AG04449 (cell line): ENCODE measurements at regions not wholly inside any gene's neighbourhood (a gene's known extent, or its start where the extent isn't known, plus 50 kb on each side); places are given as distances from the start of the nearest gene placed in this dataset.
"Not testable (repeated sequence)": the region's sequence is repeated elsewhere in the genome, so short reads cannot be mapped to it uniquely, and the experiment has no call there.

Experiments used
- CTCF ChIA-PET: fragments of 350-600 bp; formaldehyde crosslinking; extraction: SDS; loops from one replicate; lab custom pipeline; 2021; ENCODE audit warnings: antibody characterized with exemption; lab: Yijun Ruan, JAX
- POLR2A ChIA-PET: fragments of 400-600, 350-600 bp; formaldehyde crosslinking; extraction: SDS; loops from one replicate; lab custom pipeline; 2020; ENCODE audit warnings: antibody characterized with exemption, inconsistent platforms; lab: Yijun Ruan, JAX
- DNase-seq: peaks from one replicate; pipeline ENCODE4 v3.0.0-alpha.2; 2010; ENCODE audit warnings: low read depth, low spot score
- H3K4me3 ChIP-seq: 2 replicates; pipeline ENCODE4 v1.5.1; 2011; ENCODE audit warnings: low read depth, mild to moderate bottlenecking, control low read depth, low read length
- CTCF ChIP-seq: IDR thresholded peaks from one replicate; pipeline ENCODE4 v1.5.1; 2011; ENCODE audit warnings: mild to moderate bottlenecking, moderate library complexity, low read length, control low read depth, inconsistent platforms; ENCODE audit not compliant: insufficient read depth; ENCODE audit errors: missing control alignments

- ChIA-PET POLR2A (interaction anchor here (0.7 kb wide), 1 partner anchor 60 kb away, joined by 3 read pairs; no protein-coding TSS in a partner anchor), CTCF (interaction anchor here (0.6 to 1.6 kb wide), 7 partner anchors 10 to 436 kb away, joined by 3 to 7 read pairs (median 3); no protein-coding TSS in a partner anchor)
- no peak for DNase-seq
- no peak overlapping the region for H3K4me3 ChIP-seq
- TF ChIP-seq CTCF, result no peak
Observed at GRCh38 chr6:144778773-144779492, 493.8 kb downstream of the UTRN start.

DNA sequence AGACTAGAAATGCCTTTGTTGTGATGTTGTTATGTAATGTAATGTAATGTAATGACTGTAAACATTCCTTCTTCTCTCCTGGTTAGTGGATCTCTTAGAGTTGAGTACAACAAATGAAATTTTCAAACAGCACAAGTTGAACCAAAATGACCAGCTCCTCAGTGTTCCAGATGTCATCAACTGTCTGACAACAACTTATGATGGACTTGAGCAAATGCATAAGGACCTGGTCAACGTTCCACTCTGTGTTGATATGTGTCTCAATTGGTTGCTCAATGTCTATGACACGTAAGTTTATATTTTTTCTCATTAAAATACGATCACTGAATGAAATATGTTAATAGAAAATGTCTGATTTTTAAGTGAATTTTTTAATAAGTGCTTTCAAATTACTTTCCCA is 496.7 kb downstream of the UTRN start:
- CTCF ChIA-PET, result no interaction called here
- POLR2A ChIA-PET, result no interaction called here
- no peak for TF ChIP-seq CTCF
- DNase-seq, result no peak
- no peak overlapping the region for H3K4me3 ChIP-seq

GRCh38 chr6:144782634-144783033 is 497.5 kb downstream of the UTRN start:
- ChIA-PET POLR2A (no interaction called here), CTCF (no interaction called here)
- no peak for TF ChIP-seq CTCF
- no peak overlapping the region for H3K4me3 ChIP-seq
- no peak for DNase-seq

- POLR2A ChIA-PET, result no interaction called here
- CTCF ChIA-PET, result no interaction called here
Observed at GRCh38 chr6:144785056-144785455, 499.9 kb downstream of the UTRN start.

GRCh38 chr6:144786825-144787224 is 501.7 kb downstream of the UTRN start:
- H3K4me3 ChIP-seq, result no peak overlapping the region
- CTCF ChIA-PET, result no interaction called here
- no peak for DNase-seq
- TF ChIP-seq CTCF, result no peak
- POLR2A ChIA-PET, result no interaction called here

More at GRCh38 chr6:144785056-144785455, 499.9 kb downstream of the UTRN start:
- no peak overlapping the region for H3K4me3 ChIP-seq
- DNase-seq, result no peak
- no peak for TF ChIP-seq CTCF

DNA sequence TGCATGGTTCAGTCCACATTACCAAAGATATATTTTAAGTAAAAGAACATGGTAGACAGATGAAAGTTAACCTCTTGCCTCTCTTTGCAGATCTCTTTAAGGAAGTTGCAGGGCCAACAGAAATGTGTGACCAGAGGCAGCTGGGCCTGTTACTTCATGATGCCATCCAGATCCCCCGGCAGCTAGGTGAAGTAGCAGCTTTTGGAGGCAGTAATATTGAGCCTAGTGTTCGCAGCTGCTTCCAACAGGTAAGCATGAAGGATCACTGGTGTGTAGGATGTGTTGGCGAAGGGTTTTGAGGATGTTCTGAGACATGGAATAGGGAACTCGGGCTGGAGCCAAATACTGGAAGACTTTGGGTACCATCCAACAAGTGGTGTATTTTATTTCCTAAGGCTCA is 508.6 kb downstream of the UTRN start:
- CTCF ChIA-PET, result no interaction called here
- no peak for TF ChIP-seq CTCF
- POLR2A ChIA-PET, result no interaction called here
- no peak for DNase-seq
- no peak overlapping the region for H3K4me3 ChIP-seq

DNA sequence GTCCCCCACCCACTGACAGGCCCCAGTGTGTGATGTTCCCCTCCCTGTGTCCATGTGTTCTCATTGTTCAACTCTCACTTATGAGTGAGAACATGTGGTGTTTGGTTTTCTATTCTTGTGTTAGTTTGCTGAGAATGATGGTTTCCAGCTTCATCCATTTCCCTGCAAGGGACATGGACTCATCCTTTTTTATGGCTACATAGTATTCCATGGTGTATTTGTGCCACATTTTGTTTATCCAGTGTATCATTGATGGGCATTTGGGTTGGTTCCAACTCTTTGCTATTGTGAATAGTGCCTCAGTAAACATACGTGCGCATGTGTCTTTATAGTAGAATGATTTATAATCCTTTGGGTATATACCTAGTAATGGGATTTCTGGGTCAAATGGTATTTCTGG is 509.9 kb downstream of the UTRN start:
- H3K4me3 ChIP-seq, DNase-seq, POLR2A ChIA-PET, CTCF ChIA-PET: not testable (repeated sequence)
